Iris pigment epithelial cell (primary cell): ENCODE measurements at regions not wholly inside any gene's neighbourhood (a gene's known extent, or its start where the extent isn't known, plus 50 kb on each side); places are given as distances from the start of the nearest gene placed in this dataset.

Experiments used
- DNase-seq: peaks from one replicate; pipeline ENCODE4 v3.0.0-alpha.2; 2011; ENCODE audit warnings: low read depth

DNA sequence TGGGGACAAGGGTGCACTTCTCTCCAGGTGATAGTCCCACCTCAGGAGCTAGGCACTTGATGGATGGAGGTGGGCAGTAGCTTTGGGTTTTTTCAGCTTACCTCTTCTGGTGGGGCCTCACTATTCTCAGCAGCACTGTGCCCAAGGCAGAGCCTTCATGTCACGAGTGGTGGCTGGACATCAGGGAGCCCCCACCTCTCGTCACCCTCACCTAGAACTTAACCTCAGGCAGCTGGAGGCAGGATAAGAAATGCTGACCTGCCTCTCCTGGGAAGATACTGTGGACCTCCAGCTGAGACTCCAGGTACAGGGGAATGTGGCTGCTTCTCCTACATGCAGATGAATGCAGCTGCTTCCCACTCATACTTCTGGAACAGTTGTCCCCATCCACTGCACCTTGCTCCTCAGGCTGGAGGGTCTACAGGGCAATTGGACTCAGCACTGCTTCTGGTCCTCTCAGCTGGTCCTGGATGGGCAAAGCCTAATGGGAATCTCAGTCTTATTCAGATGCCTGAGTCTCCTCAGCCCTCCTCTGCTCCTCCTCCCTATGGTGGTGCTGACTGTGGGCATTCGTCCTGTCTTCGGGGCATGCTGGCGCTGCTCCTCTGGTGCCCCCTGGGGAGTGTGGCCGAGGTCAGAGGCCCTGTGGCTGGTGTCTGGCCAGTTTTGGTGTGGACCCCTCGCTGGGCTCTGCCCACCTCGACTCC is 129.9 kb downstream of the KLF13 start:
- DNase-seq, result no peak

DNA sequence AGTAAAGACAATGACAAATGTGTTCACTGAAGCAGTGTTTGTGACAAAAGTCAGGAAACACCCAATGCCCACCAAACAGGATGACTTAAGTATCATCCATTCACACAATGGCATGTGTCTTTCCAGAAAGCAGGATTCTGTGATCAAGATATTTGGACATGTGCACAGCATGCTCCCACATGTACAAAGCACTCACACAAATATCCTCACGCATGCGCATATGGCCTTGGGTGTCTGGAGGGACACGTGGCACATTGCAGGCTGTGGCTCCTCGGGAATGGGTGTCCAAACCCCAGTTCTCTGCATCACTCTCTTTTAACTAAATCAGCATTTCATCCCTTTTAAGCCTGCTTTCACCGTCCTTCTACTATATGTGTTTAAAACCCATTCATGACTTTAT is 130.5 kb downstream of the KLF13 start:
- DNase-seq, result no peak

GRCh38 chr15:31457631-31458526 is 131.2 kb downstream of the KLF13 start:
- peak; percentile 74 for DNase-seq

DNA sequence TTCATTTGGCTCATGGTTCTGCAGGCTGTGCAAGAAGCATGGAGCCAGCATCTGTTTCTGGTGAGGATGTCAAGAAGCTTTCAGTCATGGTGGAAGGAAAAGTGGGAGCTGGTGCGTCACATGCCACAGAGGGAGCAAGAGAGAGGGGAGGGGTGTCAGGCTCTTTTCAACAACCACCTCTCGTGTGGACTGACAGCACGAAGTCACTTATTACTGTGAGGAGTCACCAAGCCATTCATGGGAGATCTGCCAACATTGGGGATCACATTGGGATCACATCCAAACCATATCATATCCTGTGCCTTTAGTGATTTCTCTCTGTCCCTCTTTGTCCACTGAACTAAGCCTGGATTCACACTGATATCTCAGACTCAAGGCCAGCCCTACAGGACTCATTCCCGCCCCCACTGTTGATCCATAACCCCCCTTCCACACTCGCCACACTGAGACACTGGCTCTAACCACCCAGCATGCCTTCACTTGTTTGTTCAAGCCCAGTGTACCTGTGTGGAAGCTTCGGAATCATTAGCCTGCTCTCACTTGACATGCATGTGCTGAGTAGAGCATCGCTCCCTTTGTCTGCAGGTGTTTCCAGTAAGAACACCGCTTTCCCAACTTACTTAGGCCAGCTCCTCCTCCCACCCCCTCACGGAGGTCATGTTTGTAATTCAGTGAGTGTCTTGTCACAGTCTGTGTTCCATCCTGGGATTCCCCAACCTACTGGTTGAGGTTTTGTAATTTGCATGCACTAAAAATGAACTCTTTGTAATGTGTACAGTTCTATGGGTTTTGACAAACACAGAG is 132.2 kb downstream of the KLF13 start:
- peak; percentile 50 for DNase-seq

GRCh38 chr15:31459400-31459748 is 132.7 kb downstream of the KLF13 start:
- DNase-seq, result no peak

DNA sequence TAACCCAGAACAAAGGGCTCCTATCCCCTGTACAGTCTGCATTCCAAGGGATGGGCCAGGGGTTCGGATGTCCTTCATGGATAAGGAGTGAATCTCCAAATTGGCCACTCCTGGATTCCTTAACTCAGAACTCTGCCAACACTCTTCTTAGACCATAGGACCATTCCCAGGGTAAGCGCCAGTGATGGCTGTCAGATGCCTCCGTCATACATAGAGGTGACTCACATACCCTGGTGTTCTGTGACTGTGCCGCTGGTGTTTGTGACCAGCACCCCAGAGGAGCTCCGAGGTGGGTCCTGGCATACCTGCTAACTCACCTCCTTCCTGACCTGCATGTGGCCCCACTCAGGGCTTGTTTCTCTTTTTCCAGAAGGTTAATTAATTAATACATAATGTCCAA is 134.7 kb downstream of the KLF13 start:
- no peak for DNase-seq

GRCh38 chr15:31461911-31462480 is 135.4 kb downstream of the KLF13 start:
- no peak for DNase-seq

GRCh38 chr15:31463521-31464102 is 137.0 kb downstream of the KLF13 start:
- DNase-seq, result no peak

GRCh38 chr15:31464216-31465082 is 137.8 kb downstream of the KLF13 start:
- no peak for DNase-seq

- no peak for DNase-seq
Observed at GRCh38 chr15:31465083-31465955, 138.7 kb downstream of the KLF13 start.

- no peak for DNase-seq
Observed at GRCh38 chr15:31467361-31467760, 140.7 kb downstream of the KLF13 start.

DNA sequence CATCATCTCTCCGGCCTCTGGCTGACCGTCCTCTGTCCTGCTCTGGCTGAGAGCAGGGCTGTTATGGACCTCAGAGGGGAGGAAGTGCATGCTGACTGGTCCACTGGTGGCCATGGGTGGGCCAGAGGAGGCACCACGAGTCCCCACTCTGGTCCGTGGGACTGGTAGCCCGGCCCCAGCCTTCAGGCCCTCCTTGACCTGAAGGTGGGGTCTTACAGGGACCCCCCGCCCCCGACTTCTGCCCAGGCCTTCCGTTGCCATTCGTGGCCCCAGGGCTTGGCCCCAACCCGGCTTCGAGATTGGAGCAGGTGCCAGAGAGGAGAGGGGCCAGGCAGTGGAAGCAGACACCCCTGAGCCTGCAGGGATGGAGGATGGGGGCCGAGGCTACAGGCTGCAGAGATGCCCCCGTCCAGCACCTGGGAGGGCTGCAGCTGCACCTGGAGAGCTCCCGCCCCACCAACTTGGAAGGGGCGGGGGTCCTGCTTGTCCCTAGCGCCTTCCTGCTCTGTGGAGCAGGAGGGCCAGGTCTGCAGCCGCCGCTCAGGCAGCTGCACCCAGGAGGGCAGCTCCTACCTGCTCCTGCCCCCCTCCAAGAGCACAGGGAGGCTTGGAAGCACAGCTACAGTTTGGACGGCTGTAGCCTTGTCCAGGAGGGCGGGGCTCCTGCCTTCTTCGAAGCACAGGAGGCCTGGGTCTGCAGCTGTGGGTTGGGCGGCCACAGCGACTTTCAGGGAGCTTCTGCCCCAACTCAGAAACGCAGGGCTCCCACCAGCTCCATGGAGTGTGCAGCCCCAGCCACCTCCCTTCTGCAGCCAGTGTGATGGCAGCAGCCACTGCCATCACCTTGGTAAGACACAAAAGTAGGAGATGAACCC is 142.5 kb downstream of the KLF13 start:
- no peak for DNase-seq

DNA sequence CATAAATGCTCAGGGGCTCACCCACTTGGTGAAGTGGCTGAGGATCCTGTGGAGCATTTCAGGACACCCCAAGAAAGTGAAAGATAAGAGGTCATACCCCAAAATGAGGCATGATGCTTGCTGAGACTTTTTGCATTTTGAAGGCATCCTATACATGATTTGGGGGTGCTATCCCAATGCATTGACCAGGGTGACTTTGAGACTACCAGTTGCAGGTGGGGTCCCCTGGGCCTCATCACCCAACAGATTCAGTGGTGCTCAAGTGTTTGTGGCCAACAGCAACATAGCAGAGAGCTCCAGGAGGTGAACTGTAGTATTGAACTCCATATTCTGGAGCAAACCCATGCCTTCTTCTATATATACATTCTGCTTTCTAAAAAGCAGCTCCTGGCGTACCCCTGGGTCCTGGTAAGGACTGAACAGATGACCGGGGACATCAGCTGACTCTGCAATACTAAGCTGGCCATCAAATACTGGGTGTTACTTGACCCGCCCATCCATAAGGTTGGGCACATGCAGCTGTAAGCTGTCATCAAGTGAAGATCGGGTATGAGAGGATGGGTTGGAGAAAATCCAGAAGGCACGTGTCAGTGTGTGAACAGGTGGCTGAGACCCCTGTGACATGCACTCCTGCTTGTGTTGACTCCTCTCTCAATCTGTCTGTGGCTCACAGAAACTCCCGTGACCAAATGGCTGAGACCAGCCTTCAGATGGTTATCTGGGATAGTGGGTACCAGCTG is 143.3 kb downstream of the KLF13 start:
- no peak for DNase-seq

DNA sequence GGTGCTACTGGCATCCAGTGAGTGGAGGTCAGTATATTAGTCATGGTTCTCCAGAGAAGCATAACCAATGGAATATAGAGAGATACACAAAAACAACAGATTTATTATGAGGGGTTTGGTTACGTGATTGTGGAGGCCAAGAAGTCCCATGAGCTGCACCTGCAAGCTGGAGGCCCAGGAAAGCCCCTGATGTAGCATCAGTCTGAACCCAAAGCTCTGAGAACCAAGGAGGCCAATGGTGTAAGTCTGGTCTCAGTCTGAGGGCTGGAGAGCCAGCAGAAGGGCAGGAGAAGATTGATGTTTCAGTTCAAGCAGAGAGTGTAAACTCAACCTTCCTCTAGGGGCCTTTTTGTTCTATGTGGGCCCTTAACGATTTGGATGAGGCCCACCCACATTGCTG is 144.1 kb downstream of the KLF13 start:
- no peak for DNase-seq

DNA sequence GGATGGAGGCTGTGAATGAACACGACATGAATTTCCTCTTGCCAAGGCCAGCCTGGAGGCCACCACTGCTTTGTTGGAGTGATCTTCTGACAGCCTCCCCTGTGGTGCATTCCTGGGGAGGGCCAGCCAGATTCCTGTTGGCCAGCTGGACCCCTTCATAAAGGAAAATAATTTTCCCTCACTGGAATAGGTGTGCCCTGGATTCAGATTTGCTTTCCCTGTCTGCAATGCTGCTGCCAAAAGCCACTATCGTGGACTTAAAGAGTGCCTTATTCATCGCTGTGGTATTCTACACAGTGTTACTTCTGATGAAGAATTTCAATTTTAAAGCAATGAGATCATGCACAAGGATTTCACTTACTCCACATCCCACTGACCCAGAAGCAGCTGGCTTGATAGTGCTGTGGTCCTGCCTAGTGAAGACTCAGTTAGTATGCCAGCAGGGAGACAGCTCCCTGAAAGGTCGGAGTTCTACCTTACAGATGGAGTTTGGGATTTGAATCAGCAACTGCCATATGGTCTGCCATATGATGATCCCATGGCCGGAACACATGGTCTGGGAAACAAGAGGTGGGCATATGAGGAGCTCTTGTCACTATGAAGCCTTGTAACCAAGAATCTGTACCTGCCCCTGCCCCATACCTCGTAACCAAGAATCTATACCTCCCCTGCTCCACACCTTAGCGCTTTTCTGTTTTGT is 145.2 kb downstream of the KLF13 start:
- peak; percentile 92 for DNase-seq

DNA sequence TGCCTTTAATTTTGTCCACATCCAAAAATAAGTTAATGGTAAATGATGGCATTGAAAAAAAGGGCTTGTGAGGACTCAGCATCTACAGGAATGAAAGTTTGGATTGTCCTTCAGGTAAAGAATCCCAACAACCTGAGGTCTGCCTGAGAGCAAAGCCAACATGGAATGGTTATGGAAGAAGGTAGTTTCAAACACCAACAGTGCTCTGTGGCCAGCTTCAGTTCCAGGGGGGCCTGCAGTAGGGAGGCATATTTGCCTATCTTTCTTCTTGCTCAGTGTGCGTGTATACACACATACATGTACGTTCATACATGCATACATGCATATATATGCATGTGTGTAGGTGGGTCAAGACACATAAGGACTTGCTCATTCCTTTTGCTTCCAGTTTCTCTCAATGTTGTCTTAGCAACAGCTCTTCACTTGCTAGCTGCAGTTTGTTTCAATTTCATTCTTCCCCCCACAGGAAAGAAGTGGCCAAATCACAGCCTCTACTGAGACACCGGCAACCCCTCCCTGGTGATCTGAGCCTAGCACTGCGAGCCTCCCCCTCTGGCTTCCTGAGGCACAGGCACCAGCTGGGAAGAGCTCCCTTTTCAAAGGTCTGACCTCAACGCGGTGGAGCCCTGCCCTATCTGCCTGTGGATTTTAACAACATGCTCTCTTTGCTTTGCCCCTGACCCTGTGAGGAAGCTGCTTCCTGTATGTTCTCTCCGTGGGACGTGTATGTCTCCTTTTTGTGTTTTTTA is 146.2 kb downstream of the KLF13 start:
- DNase-seq, result peak; percentile 68
